ENCODE measurements at regions not wholly inside any gene's neighbourhood (a gene's known extent, or its start where the extent isn't known, plus 50 kb on each side); places are given as distances from the start of the nearest gene placed in this dataset.

GRCh38 chr9:107969141-107969540 lies 479.6 kb upstream of the KLF4 start:
- DNase-seq: no peak

GRCh38 chr9:107963246-107963645 lies 473.7 kb upstream of the KLF4 start:
- DNase-seq: no peak

GRCh38 chr9:107960916-107961315 lies 471.3 kb upstream of the KLF4 start:
- no peak for DNase-seq

GRCh38 chr9:107954312-107954711 lies 464.7 kb upstream of the KLF4 start:
- DNase-seq: no peak

GRCh38 chr9:107953556-107954125 lies 464.1 kb upstream of the KLF4 start:
- no peak for DNase-seq

GRCh38 chr9:107952773-107953172 lies 463.2 kb upstream of the KLF4 start:
- no peak for DNase-seq

GRCh38 chr9:107951511-107951910 lies 461.9 kb upstream of the KLF4 start:
- no peak for DNase-seq

- DNase-seq: no peak
Measured at GRCh38 chr9:107949061-107949460, 459.5 kb upstream of the KLF4 start.

GRCh38 chr9:107948601-107949000 lies 459.0 kb upstream of the KLF4 start:
- DNase-seq: no peak

GRCh38 chr9:107948086-107948485 lies 458.5 kb upstream of the KLF4 start:
- DNase-seq: no peak

- no peak for DNase-seq
Measured at GRCh38 chr9:107946364-107947141, 457.0 kb upstream of the KLF4 start.

GRCh38 chr9:107945961-107946360 lies 456.4 kb upstream of the KLF4 start:
- no peak for DNase-seq

- no peak for DNase-seq
Measured at GRCh38 chr9:107945493-107945892, 455.9 kb upstream of the KLF4 start.

GRCh38 chr9:107944387-107944786 lies 454.8 kb upstream of the KLF4 start:
- DNase-seq: no peak

GRCh38 chr9:107943901-107944300 lies 454.3 kb upstream of the KLF4 start:
- no peak for DNase-seq

- DNase-seq: no peak
Measured at GRCh38 chr9:107942856-107943255, 453.3 kb upstream of the KLF4 start.

- DNase-seq: no peak
Measured at GRCh38 chr9:107942291-107942690, 452.7 kb upstream of the KLF4 start.

GRCh38 chr9:107940616-107941595 lies 451.3 kb upstream of the KLF4 start:
- DNase-seq: no peak

GRCh38 chr9:107938801-107939386 lies 449.3 kb upstream of the KLF4 start:
- DNase-seq: no peak

- no peak for DNase-seq
Measured at GRCh38 chr9:107935931-107936330, 446.4 kb upstream of the KLF4 start.

GRCh38 chr9:107933516-107933915 lies 443.9 kb upstream of the KLF4 start:
- no peak for DNase-seq

GRCh38 chr9:107933097-107933496 lies 443.5 kb upstream of the KLF4 start:
- no peak for DNase-seq

GRCh38 chr9:107932601-107933000 lies 443.0 kb upstream of the KLF4 start:
- DNase-seq: no peak
